BLaER1 treated with 17β-estradiol and CSF1 and Interleukin-3, amounts not matched to agents 10 nM and 100 nM (cell line): ENCODE measurements at regions not wholly inside any gene's neighbourhood (a gene's known extent, or its start where the extent isn't known, plus 50 kb on each side); places are given as distances from the start of the nearest gene placed in this dataset.

Experiments used
- H3K27ac ChIP-seq, 11 experiments: shearing (Covaris generic); formaldehyde crosslinking; 2 replicates each; pipeline ENCODE4 v1.8.1; 2022
- H3K27me3 ChIP-seq, 11 experiments: shearing (Covaris generic); formaldehyde crosslinking; 2 replicates each; pipeline ENCODE4 v1.8.1; 2022
- H3K36me3 ChIP-seq, 11 experiments: shearing (Covaris generic); formaldehyde crosslinking; 2 replicates each; pipeline ENCODE4 v1.8.1; 2022
- H3K4me1 ChIP-seq, 10 experiments: shearing (Covaris generic); formaldehyde crosslinking; 2 replicates each; pipeline ENCODE4 v1.8.1; 2022
- H3K4me2 ChIP-seq, 11 experiments: shearing (Covaris generic); formaldehyde crosslinking; 2 replicates each; pipeline ENCODE4 v1.8.1; 2022
- H3K4me3 ChIP-seq, 10 experiments: shearing (Covaris generic); formaldehyde crosslinking; 2 replicates each; pipeline ENCODE4 v1.8.1; 2022
- H3K9ac ChIP-seq, 11 experiments: shearing (Covaris generic); formaldehyde crosslinking; 2 replicates each; pipeline ENCODE4 v1.8.1; 2022
- H3K9me3 ChIP-seq, 11 experiments: shearing (Covaris generic); formaldehyde crosslinking; replicated peaks in 1 of 11; 2 replicates each; pipeline ENCODE4 v1.8.1; 2022
- H4K20me1 ChIP-seq, 11 experiments: shearing (Covaris generic); formaldehyde crosslinking; 2 replicates each; pipeline ENCODE4 v1.8.1; 2022
- Cebpa-rat ChIP-seq, 11 experiments: shearing (Covaris generic); IDR thresholded peaks; 2 replicates each; pipeline ENCODE4 v1.8.1; 2022

DNA sequence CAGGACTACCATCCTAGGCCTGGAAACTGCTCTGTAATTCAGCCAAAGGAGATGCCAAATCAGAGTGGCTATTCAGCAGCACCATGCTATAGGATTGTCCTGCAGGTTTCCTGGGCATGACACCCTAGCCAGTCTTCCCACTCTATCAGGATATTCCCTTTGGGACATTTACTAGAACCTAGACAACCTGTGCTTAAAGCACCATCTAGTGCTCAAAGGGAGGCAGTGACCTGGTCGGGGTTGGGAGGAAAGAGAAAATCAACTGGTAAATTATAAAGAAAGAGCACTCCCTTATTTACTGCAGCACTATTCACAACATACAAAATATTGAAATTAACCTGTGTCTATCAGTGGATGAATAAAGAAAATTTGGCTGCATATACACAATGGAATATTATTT, 67.2 kb upstream of the SMLR1 start:
- Histone ChIP-seq H4K20me1 (no peaks in the 10 kb centered on the region), H3K27me3 (peaks cover 0 to 12% (median 0%) of the 10 kb centered on the region in 11 experiments; a peak in 2 of 22 replicates), H3K4me2 (no peak overlapping the region), H3K27ac (no peak overlapping the region), H3K9ac (no peak overlapping the region), H3K4me3 (no peak overlapping the region), H3K9me3 (0 out of 22 replicates have a peak, but pooled peaks cover 0 to 5% (median 0%) of the 10 kb centered on the region in 11 experiments), H3K36me3 (no peaks in the 10 kb centered on the region), H3K4me1 (peaks cover 0 to 37% (median 25%) of the 10 kb centered on the region in 10 experiments; a peak in 15 of 20 replicates)
- no peak for TF ChIP-seq Cebpa-rat (IDR thresholded peaks at IDR 0.05)

DNA sequence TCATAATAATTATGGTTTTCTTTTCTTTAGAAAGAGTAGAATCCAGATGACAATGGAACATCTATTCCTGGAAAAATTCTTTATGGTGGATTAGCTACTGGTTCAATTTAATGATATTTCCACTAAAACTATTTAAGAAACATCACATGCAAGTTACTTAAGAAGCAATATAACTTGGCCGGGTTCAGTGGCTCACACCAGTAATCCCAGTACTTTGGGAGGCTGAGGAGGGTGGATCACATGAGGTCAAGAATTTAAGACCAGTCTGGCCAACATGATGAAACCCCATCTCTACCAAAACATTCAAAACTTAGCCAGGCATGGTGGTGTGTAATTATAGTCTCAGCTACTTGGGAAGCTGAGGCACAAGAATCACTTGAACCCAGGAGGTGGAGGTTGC, 65.9 kb upstream of the SMLR1 start:
- Histone ChIP-seq H3K9me3 (0 out of 22 replicates have a peak, but pooled peaks cover 0 to 5% (median 0%) of the 10 kb centered on the region in 11 experiments), H3K27ac (no peak overlapping the region), H3K36me3 (no peaks in the 10 kb centered on the region), H4K20me1 (no peaks in the 10 kb centered on the region), H3K4me3 (no peak overlapping the region), H3K4me1 (peaks cover 0 to 24% (median 13%) of the 10 kb centered on the region in 10 experiments; a peak in 13 of 20 replicates), H3K4me2 (no peak overlapping the region), H3K9ac (no peak overlapping the region), H3K27me3 (peaks cover 0 to 12% (median 0%) of the 10 kb centered on the region in 11 experiments; a peak in 2 of 22 replicates)
- TF ChIP-seq Cebpa-rat (IDR thresholded peaks at IDR 0.05), result no peak

DNA sequence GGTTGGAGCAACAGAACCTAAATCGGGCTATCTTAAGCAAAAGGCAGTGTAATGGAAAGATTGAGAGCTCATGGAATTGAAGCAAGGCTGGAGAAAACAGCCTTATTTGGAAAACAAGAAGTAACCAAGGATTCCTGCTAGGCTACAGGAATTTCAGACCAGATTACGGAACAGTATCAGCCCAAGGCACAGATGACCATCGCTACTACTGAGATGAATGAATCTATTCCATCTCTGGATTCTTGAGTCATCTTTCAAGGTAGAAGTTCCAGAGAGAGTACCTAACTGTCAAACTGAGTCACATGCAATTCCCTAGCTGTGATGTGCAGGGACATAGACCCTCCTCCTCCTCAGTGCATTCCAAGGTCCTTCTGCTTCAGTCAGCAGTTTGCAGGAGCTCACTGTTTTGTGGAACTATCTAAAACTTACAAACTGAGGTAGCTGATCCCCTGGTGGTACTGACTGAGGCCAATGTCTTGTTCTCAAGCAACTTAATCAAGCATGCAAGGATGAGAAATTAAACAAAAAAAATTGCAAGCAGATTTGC, 62.0 kb upstream of the SMLR1 start:
- TF ChIP-seq Cebpa-rat (IDR thresholded peaks at IDR 0.05), result no peak
- Histone ChIP-seq H3K4me3 (no peak overlapping the region), H3K4me2 (no peak overlapping the region), H3K4me1 (peaks cover 0 to 9% (median 3%) of the 10 kb centered on the region in 10 experiments; a peak in 7 of 20 replicates), H3K9me3 (peaks cover 0 to 18% (median 5%) of the 10 kb centered on the region in 11 experiments; a peak in 10 of 22 replicates), H4K20me1 (no peaks in the 10 kb centered on the region), H3K36me3 (no peaks in the 10 kb centered on the region), H3K27ac (no peak overlapping the region), H3K9ac (no peak overlapping the region), H3K27me3 (no peaks in the 10 kb centered on the region)

DNA sequence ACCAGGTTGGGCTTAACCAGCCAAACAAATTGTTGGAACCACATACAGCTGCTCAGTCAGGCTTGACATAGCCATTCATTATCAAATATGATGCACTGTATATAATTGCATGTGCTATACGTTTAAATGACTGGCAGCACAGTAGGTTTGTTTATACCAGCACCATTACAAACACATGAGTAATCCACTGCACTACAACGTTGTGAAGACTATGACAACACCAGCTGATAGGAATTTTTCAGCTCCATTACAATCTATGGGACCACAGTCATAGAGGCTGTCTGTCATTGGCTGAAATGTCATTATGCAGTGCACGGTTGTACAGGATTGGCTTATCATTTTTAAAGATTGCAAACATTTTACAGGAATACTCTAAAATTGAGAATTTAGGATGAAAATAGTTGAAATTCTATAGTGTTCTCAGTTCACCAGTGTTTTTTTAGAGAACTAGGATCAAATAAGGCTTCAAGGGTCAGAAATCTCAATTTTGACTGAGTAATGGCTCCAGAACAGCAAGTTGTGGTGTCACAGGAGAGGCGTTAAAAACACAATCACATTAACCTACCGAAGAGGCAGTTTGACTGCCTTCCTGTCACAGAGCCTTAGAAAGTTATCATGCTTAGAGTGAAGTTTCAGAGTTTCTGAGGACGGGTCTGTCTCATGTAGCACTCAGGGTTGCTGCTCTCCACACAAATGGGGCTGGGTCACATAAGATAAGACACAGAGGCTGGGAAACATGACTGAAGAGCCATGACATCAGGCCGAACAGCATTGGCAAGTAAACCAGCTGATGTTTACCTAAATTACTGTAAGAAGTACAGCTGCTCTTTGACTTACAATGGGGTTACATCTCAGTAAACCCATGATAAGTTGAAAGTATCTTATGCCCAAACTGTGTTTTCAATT, 60.7 kb upstream of the SMLR1 start:
- no peaks in the 10 kb centered on the region for H3K36me3 ChIP-seq
- H3K4me3 ChIP-seq, result no peak overlapping the region
- no peak overlapping the region for H3K4me2 ChIP-seq
- H4K20me1 ChIP-seq, result no peaks in the 10 kb centered on the region
- H3K27ac ChIP-seq, result no peak overlapping the region
- H3K27me3 ChIP-seq, result no peaks in the 10 kb centered on the region
- H3K9me3 ChIP-seq, result peaks cover 0 to 21% (median 5%) of the 10 kb centered on the region in 11 experiments; a peak in 10 of 22 replicates
- H3K4me1 ChIP-seq, result peaks cover 0 to 17% (median 6%) of the 10 kb centered on the region in 10 experiments; a peak in 7 of 20 replicates
- no peak for TF ChIP-seq Cebpa-rat (IDR thresholded peaks at IDR 0.05)
- H3K9ac ChIP-seq, result no peak overlapping the region

DNA sequence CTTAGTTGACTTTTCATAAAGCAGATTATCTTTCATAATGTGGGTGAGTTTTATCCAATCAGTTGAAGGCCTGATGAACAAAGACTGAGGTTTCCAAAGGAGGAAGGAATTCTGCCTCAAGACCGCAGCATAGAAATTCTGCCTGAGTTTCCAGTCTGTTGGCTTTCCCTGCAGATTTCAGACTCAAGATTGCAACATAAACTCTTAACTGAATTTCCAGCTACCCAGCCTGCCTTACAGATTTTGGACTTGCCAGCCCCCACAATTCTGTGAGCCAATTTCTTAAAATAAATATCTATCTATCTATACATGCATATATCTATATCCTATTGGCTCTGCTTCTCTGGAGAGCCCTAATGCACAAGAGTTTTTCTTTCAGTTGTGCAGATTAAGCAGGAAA, 57.3 kb upstream of the SMLR1 start:
- Histone ChIP-seq H3K4me2 (peak overlapping the region in 7 of 11 experiments; percentile 5 to 59 (median 21); a peak in 9 of 22 replicates), H3K27me3 (no peaks in the 10 kb centered on the region), H3K9ac (no peak overlapping the region), H3K36me3 (no peaks in the 10 kb centered on the region), H3K27ac (peak overlapping the region in 3 of 11 experiments; percentile 40 to 48 (median 42); a peak in 4 of 22 replicates), H3K9me3 (peaks cover 0 to 21% (median 5%) of the 10 kb centered on the region in 11 experiments; a peak in 10 of 22 replicates), H4K20me1 (no peaks in the 10 kb centered on the region), H3K4me1 (peaks cover 0 to 17% (median 6%) of the 10 kb centered on the region in 10 experiments; a peak in 7 of 20 replicates), H3K4me3 (no peak overlapping the region)
- peak in 2 of 11 experiments; percentile 19 to 54; a peak in 2 of 22 replicates for TF ChIP-seq Cebpa-rat (IDR thresholded peaks at IDR 0.05)

DNA sequence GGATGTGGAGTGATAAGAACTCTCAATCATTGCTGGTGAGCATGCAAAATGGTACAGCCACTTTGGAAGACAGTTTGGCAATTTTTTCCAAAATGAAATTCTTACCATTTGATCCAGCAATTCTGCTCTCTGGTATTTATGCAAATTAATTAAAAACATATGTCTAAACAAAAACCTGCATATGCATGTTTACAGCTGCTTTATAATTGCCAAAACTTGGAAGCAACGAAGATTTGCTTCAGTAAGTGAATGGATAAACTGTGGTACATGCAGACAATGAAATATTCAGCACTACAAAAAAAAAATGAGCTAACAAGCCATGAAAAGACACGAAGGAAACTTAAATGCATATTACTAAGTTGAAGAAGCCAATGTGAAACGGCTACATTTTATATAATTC, 55.5 kb upstream of the SMLR1 start:
- H3K4me1 ChIP-seq, result peaks cover 5 to 29% (median 13%) of the 10 kb centered on the region in 10 experiments; a peak in 18 of 20 replicates
- no peak overlapping the region for H3K27ac ChIP-seq
- no peak for TF ChIP-seq Cebpa-rat (IDR thresholded peaks at IDR 0.05)
- H3K27me3 ChIP-seq, result no peaks in the 10 kb centered on the region
- no peaks in the 10 kb centered on the region for H3K36me3 ChIP-seq
- peaks cover 0 to 18% (median 5%) of the 10 kb centered on the region in 11 experiments; a peak in 10 of 22 replicates for H3K9me3 ChIP-seq
- H3K4me3 ChIP-seq, result no peak overlapping the region
- H3K4me2 ChIP-seq, result no peak overlapping the region
- H4K20me1 ChIP-seq, result no peaks in the 10 kb centered on the region
- H3K9ac ChIP-seq, result no peak overlapping the region

DNA sequence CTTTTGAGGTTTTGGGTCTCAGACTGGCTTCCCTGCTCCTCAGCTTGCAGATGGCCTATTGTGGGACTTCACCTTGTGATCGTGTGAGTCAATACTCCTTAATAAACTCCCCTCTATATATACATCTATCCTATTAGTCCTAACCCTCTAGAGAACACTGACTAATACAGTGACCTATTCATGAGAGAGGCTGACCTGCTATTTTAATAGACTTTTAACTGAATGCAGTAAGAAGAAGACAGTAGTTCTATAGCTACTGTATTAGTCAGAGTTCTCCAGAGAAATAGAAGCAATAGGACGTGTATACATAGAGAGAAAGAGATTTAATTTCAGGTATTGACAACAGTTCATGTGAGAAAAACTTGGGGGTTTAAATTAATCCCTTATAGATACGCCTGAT, 53.3 kb upstream of the SMLR1 start:
- H3K4me3 ChIP-seq, result no peak overlapping the region
- H3K9ac ChIP-seq, result no peak overlapping the region
- H3K9me3 ChIP-seq, result 0 out of 22 replicates have a peak, but pooled peaks cover 0 to 9% (median 0%) of the 10 kb centered on the region in 11 experiments
- H3K36me3 ChIP-seq, result no peaks in the 10 kb centered on the region
- no peaks in the 10 kb centered on the region for H4K20me1 ChIP-seq
- TF ChIP-seq Cebpa-rat (IDR thresholded peaks at IDR 0.05), result no peak
- H3K27ac ChIP-seq, result no peak overlapping the region
- peaks cover 8 to 41% (median 21%) of the 10 kb centered on the region in 10 experiments; a peak in 19 of 20 replicates for H3K4me1 ChIP-seq
- no peak overlapping the region for H3K4me2 ChIP-seq
- no peaks in the 10 kb centered on the region for H3K27me3 ChIP-seq

DNA sequence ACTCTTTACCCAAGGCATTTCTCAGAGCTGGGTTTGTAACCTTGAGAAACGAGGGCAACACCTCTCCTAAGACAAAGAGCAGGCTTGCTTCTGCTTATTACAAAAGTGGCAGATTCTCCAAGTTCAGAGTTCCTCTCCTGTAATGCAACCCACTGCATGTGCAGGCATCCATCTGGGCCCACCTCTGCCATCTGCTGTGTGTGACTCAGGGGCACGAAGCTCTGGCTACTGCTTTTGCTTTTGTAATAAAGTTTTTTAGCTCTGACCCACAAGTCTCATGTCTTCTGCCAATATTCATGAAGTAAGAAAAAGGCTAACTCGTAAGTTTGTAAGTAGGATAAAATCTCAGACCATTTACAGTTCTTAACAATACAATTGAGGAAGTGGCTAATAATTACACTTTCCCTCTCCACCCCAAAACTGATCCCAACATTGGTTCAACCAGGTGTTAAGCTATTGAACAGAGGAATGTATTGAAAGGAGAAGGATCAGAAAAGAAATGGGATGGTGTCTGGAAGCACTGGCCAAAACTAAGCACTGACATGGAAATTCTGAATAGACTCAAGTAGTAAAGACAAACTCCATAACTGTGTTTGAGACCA, 51.7 kb upstream of the SMLR1 start:
- peaks cover 15 to 44% (median 30%) of the 10 kb centered on the region in 10 experiments; a peak in 19 of 20 replicates for H3K4me1 ChIP-seq
- H3K9ac ChIP-seq, result no peak overlapping the region
- no peaks in the 10 kb centered on the region for H3K27me3 ChIP-seq
- no peak overlapping the region for H3K4me3 ChIP-seq
- H3K27ac ChIP-seq, result no peak overlapping the region
- no peaks in the 10 kb centered on the region for H4K20me1 ChIP-seq
- H3K9me3 ChIP-seq, result 0 out of 22 replicates have a peak, but pooled peaks cover 0 to under 1% (median 0%) of the 10 kb centered on the region in 11 experiments
- TF ChIP-seq Cebpa-rat (IDR thresholded peaks at IDR 0.05), result no peak
- H3K36me3 ChIP-seq, result no peaks in the 10 kb centered on the region
- H3K4me2 ChIP-seq, result peak overlapping the region in 1 of 11 experiments; percentile 32; a peak in 1 of 22 replicates
